BE2C (cell line): ENCODE measurements at regions not wholly inside any gene's neighbourhood (a gene's known extent, or its start where the extent isn't known, plus 50 kb on each side); places are given as distances from the start of the nearest gene placed in this dataset.

Experiments
- DNase-seq: peaks from one replicate; pipeline ENCODE4 v3.0.0-alpha.2; 2020
- H3K27me3 ChIP-seq: fragments of 250-450 bp; sonication (Bioruptor Pico); 2 replicates; pipeline ENCODE4 v1.5.1; 2020; ENCODE audit warnings: mild to moderate bottlenecking
- H3K36me3 ChIP-seq: fragments of 250-450 bp; sonication (Bioruptor Pico); 2 replicates; pipeline ENCODE4 v1.5.1; 2020; ENCODE audit warnings: mild to moderate bottlenecking
- H3K4me1 ChIP-seq: fragments of 250-450 bp; sonication (Bioruptor Pico); 2 replicates; pipeline ENCODE4 v1.5.1; 2020
- H3K4me3 ChIP-seq: 2 replicates; pipeline ENCODE4 v1.5.1; 2011; ENCODE audit warnings: low read depth, low read length
- H3K9me3 ChIP-seq: fragments of 250-450 bp; sonication (Bioruptor Pico); 2 replicates; pipeline ENCODE4 v1.5.1; 2020
- TF ChIP-seq, protein P1 (sequence below): IDR thresholded peaks from 2 replicates; pipeline ENCODE4 v1.5.1; 2012; ENCODE audit warnings: mild to moderate bottlenecking, low read depth, low read length

DNA sequence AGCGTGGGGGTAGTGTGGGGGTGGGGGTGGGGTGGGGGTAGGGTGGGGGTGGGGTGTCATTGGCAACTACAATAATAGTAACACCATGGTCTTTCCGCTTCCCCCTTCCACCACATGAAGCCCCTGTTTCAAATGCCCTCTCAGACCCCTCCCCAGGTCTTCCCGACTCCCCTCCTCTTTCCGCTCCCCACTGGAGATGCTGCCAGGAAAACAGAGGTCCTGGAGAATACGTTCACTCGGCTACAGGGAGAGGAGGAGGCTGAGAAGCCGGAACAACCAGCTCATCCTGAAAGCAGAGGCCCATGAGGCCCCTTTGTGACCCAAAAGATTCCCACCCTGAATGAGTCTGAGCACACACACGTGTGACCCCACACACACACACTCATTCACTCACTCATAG is 75.4 kb downstream of the CPN2 start:
- no peak overlapping the region for H3K4me3 ChIP-seq
- DNase-seq: no peak
- H3K36me3 ChIP-seq: no peaks in the 10 kb centered on the region
- no peaks in the 10 kb centered on the region for H3K9me3 ChIP-seq
- no peaks in the 10 kb centered on the region for H3K27me3 ChIP-seq
- TF ChIP-seq, protein P1, sequence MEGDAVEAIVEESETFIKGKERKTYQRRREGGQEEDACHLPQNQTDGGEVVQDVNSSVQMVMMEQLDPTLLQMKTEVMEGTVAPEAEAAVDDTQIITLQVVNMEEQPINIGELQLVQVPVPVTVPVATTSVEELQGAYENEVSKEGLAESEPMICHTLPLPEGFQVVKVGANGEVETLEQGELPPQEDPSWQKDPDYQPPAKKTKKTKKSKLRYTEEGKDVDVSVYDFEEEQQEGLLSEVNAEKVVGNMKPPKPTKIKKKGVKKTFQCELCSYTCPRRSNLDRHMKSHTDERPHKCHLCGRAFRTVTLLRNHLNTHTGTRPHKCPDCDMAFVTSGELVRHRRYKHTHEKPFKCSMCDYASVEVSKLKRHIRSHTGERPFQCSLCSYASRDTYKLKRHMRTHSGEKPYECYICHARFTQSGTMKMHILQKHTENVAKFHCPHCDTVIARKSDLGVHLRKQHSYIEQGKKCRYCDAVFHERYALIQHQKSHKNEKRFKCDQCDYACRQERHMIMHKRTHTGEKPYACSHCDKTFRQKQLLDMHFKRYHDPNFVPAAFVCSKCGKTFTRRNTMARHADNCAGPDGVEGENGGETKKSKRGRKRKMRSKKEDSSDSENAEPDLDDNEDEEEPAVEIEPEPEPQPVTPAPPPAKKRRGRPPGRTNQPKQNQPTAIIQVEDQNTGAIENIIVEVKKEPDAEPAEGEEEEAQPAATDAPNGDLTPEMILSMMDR: no peak
- peaks cover 54% of the 10 kb centered on the region for H3K4me1 ChIP-seq

DNA sequence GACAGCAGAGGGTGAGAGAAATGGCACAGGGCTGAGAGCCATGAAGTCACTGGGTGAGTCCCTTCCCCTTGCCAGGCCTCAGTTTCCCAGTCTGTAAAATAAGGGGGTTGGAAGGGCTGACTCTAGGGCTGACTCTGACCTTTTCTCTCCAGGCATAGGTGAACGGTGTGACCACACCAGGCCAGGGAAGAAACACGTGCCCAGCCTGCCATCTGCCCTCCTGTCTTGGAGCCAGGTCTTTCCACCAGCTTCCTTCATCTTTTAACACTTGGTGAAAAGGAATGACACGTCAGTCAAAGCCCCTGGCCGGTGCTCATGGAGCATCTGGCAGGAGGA is 74.4 kb downstream of the CPN2 start:
- Histone ChIP-seq H3K4me1 (peaks cover 46% of the 10 kb centered on the region), H3K27me3 (no peaks in the 10 kb centered on the region), H3K36me3 (no peaks in the 10 kb centered on the region), H3K4me3 (no peak overlapping the region), H3K9me3 (no peaks in the 10 kb centered on the region)
- TF ChIP-seq, protein P1: no peak
- no peak for DNase-seq

DNA sequence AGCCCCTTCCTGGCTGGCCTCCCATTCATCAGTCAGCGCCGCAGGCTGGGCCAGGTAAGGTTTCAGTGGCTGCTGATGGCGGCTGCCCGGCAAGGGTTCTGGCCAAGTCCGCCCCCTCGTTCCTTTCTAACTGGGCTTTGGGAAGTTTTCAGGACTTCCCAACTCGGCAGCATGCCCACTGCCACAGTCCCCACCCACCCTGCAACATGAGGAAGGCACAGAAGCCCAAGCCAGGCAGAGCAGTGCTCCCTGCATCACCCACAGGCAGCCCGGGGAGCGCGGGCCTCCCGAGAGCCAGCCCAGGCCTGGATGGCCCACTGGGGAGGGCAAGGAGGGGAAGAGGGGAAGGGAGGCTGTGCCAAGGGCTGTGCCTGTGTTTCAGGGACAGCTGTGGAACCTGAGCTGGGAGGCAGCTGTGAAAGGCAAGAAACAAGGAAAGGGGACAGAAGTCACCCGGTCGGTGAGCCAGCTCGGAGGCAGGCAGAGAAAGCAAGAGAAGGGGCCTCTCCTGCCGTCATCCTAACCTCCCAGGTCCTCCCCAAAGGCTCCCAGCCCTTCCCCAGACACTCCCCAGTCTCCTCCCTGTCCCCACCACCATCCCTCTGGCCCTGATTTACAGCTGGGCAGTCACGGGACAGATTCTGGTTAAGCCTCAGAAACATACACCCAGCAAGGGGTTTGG is 73.9 kb downstream of the CPN2 start:
- Histone ChIP-seq H3K27me3 (no peaks in the 10 kb centered on the region), H3K9me3 (no peaks in the 10 kb centered on the region), H3K4me3 (no peak overlapping the region), H3K36me3 (no peaks in the 10 kb centered on the region), H3K4me1 (peaks cover 42% of the 10 kb centered on the region)
- DNase-seq: peak; percentile 62
- TF ChIP-seq, protein P1: no peak

DNA sequence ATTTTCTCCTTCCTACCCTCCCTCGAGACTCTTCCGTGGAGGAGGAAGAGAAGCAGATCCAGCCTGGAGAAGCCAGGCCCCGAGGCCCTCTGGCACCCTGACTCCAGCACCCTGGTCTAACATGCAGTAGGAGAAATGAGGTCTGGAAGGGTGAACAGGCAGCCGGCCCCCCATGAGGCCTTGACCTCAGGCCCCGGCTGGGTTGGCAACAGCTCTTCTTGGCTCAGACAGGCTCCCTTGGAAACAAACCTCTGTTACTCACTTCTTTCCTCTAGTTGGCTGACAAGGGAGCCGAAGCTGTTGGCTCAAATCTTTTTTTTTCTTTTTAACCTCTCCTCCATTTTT is 73.4 kb downstream of the CPN2 start:
- no peaks in the 10 kb centered on the region for H3K9me3 ChIP-seq
- TF ChIP-seq, protein P1: no peak
- no peak for DNase-seq
- H3K27me3 ChIP-seq: no peaks in the 10 kb centered on the region
- no peak overlapping the region for H3K4me3 ChIP-seq
- H3K4me1 ChIP-seq: peaks cover 37% of the 10 kb centered on the region
- no peaks in the 10 kb centered on the region for H3K36me3 ChIP-seq

DNA sequence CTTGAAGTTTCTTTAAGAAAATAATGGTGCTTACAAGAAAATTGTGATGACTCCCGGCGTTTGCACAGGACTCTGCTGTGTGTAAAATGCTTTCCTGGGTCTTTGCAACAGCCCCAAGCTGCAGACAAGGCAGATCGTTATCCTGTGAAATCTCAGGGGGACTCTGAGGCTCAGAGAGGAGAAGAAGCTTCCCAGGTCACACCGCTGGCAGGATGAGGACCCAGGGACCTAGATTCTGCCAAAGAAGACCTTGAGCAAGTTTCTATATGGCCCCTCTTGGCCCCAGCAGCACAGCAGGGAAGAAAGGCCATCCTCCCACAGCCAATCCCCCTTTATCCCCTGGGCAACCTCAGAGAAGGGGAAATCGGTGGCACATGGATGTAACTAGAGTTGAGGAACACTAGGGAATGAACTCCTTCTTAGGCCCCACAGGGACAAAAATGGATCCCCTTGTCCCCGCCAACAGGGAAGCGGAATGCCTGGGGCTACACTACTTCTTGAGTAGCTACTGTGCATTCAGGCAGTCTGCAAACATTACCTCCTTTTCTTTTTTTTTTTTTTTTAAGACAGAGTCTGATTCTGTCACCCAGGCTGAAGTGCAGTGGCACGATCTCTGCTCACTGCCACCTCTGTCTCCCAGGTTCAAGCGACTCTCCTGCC is 72.8 kb downstream of the CPN2 start:
- no peak overlapping the region for H3K4me3 ChIP-seq
- no peaks in the 10 kb centered on the region for H3K9me3 ChIP-seq
- TF ChIP-seq, protein P1: no peak
- DNase-seq: no peak
- H3K27me3 ChIP-seq: no peaks in the 10 kb centered on the region
- H3K4me1 ChIP-seq: peaks cover 33% of the 10 kb centered on the region
- no peaks in the 10 kb centered on the region for H3K36me3 ChIP-seq

DNA sequence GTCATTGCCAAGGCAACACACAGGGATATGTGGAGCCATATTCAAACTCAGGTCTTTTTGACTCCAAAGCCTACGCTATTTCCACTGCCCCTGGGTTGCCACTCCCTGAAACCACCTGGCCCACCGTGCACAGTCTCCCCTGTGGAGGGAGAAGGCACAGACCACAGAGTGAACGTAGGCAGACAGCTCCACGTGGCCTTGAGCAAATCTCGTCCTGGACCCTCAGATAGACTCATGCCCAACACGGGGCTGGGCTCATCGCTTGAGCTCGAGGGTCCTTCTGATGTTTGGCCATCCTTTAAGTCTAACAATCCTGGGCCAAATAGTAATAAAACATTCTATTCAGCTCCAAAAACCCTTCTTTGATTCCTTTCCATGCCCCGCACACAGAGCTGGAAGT is 72.0 kb downstream of the CPN2 start:
- Histone ChIP-seq H3K9me3 (no peaks in the 10 kb centered on the region), H3K36me3 (no peaks in the 10 kb centered on the region), H3K4me1 (peaks cover 25% of the 10 kb centered on the region), H3K4me3 (no peak overlapping the region), H3K27me3 (no peaks in the 10 kb centered on the region)
- DNase-seq: no peak
- TF ChIP-seq, protein P1: no peak
